ENCODE measurements at regions not wholly inside any gene's neighbourhood (a gene's known extent, or its start where the extent isn't known, plus 50 kb on each side); places are given as distances from the start of the nearest gene placed in this dataset.

DNA sequence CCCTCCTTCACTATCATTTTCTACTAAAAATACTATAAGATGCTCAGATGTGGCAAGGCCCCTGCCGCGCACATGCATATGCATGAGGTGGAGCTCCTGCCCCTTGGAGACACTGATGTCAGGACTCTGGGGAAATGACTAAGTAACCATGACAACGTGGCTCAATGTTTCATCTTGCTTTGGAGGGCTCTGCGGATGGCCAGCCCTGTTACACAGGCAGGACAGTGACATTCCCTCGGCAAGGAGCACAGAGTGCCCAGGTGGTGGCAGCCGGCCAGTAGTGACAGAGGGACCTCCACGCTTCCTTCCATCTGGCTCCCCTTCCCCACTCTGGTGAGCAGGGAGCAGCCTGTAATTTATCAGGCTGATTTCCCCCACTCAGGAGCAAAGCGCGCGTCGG, 364.1 kb downstream of the SS18 start:
- H3K36me3 Mint-ChIP-seq (ENCODE audit: unreplicated experiment): no peaks in the 10 kb centered on the region
- TF ChIP-seq, protein P1, sequence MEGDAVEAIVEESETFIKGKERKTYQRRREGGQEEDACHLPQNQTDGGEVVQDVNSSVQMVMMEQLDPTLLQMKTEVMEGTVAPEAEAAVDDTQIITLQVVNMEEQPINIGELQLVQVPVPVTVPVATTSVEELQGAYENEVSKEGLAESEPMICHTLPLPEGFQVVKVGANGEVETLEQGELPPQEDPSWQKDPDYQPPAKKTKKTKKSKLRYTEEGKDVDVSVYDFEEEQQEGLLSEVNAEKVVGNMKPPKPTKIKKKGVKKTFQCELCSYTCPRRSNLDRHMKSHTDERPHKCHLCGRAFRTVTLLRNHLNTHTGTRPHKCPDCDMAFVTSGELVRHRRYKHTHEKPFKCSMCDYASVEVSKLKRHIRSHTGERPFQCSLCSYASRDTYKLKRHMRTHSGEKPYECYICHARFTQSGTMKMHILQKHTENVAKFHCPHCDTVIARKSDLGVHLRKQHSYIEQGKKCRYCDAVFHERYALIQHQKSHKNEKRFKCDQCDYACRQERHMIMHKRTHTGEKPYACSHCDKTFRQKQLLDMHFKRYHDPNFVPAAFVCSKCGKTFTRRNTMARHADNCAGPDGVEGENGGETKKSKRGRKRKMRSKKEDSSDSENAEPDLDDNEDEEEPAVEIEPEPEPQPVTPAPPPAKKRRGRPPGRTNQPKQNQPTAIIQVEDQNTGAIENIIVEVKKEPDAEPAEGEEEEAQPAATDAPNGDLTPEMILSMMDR (IDR thresholded peaks at IDR 0.05): no peak
- no peaks in the 10 kb centered on the region for H3K27me3 Mint-ChIP-seq (ENCODE audit: unreplicated experiment)
- H3K9me3 Mint-ChIP-seq (ENCODE audit: unreplicated experiment): peaks cover 19% of the 10 kb centered on the region
- peaks cover 8% of the 10 kb centered on the region for H3K4me1 Mint-ChIP-seq (ENCODE audit: unreplicated experiment)
- peak overlapping the region; percentile 51 for H3K27ac Mint-ChIP-seq (ENCODE audit: unreplicated experiment)
- DNase-seq (ENCODE audit: extremely low spot score, unreplicated experiment): no peak
- no peak overlapping the region for H3K4me3 Mint-ChIP-seq (ENCODE audit: unreplicated experiment)

DNA sequence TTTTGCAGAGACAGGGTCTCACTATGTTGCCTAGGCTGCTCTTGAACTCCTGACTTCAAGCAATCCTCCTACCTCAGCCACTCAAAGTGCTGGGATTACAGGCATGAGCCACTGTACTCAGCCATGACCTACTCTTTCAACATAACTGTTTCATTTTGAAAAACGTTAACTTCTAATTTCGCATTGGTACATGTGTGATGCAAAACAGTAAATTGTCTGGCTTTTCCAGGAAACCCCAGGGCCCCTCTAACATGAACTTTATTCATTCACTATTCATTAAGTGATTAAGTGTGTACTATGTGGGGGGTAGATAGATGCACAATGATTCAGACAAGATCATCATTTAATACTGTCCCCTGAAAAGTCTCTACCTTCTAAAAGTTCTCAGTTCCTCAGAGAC, 364.9 kb downstream of the SS18 start:
- no peaks in the 10 kb centered on the region for H3K36me3 Mint-ChIP-seq (ENCODE audit: unreplicated experiment)
- peaks cover 4% of the 10 kb centered on the region for H3K27me3 Mint-ChIP-seq (ENCODE audit: unreplicated experiment)
- H3K4me3 Mint-ChIP-seq (ENCODE audit: unreplicated experiment): no peak overlapping the region
- H3K4me1 Mint-ChIP-seq (ENCODE audit: unreplicated experiment): peaks cover 8% of the 10 kb centered on the region
- H3K27ac Mint-ChIP-seq (ENCODE audit: unreplicated experiment): no peak overlapping the region
- DNase-seq (ENCODE audit: extremely low spot score, unreplicated experiment): no peak
- H3K9me3 Mint-ChIP-seq (ENCODE audit: unreplicated experiment): peaks cover 13% of the 10 kb centered on the region
- TF ChIP-seq, protein P1 (IDR thresholded peaks at IDR 0.05): no peak

DNA sequence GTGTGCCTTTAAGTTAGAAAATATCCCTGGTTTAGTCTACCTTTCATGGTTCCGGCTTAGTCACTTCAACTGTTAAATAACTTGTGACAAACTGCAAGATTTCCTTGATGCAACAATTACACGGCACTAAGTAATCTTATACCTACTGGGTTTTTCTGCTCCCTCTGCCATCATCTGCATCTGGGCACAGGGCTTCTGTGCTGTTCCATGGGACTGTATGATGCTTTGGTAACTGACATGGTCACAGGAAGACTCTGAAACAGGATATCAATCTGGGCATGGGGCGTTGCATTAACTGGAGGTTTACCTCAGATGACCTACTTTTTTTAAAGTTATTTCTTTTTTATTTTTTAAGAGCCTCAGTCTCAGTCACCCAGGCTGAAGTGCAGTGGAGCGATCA, 365.4 kb downstream of the SS18 start:
- H3K4me3 Mint-ChIP-seq (ENCODE audit: unreplicated experiment): no peak overlapping the region
- peaks cover 9% of the 10 kb centered on the region for H3K9me3 Mint-ChIP-seq (ENCODE audit: unreplicated experiment)
- H3K27me3 Mint-ChIP-seq (ENCODE audit: unreplicated experiment): peaks cover 4% of the 10 kb centered on the region
- no peak for DNase-seq (ENCODE audit: extremely low spot score, unreplicated experiment)
- H3K36me3 Mint-ChIP-seq (ENCODE audit: unreplicated experiment): no peaks in the 10 kb centered on the region
- peaks cover 8% of the 10 kb centered on the region for H3K4me1 Mint-ChIP-seq (ENCODE audit: unreplicated experiment)
- no peak overlapping the region for H3K27ac Mint-ChIP-seq (ENCODE audit: unreplicated experiment)
- TF ChIP-seq, protein P1 (IDR thresholded peaks at IDR 0.05): no peak

DNA sequence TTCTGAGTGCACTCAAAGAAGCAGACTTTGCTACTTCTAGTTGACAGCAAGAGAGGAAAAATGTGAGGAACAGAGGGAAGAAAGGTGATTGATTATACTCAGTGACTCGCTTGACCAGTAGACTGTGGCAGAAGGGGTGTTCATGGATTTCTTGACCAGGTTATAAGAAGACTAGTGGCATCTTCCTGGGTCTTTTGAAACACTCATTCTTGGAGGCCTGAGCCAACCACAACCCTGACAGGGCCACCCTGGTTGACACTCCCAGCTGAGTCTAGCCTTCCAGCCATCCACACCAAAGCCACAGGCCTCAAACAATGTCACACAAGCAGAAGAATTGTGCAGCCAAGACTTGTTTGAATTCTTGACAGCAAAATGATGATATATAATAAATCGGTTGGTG, 366.3 kb downstream of the SS18 start:
- Mint-ChIP-seq H3K9me3 (ENCODE audit: unreplicated experiment) (peaks cover 9% of the 10 kb centered on the region), H3K4me1 (ENCODE audit: unreplicated experiment) (peaks cover 8% of the 10 kb centered on the region), H3K27ac (ENCODE audit: unreplicated experiment) (no peak overlapping the region), H3K27me3 (ENCODE audit: unreplicated experiment) (peaks cover 9% of the 10 kb centered on the region), H3K36me3 (ENCODE audit: unreplicated experiment) (no peaks in the 10 kb centered on the region), H3K4me3 (ENCODE audit: unreplicated experiment) (no peak overlapping the region)
- DNase-seq (ENCODE audit: extremely low spot score, unreplicated experiment): no peak
- TF ChIP-seq, protein P1 (IDR thresholded peaks at IDR 0.05): no peak

DNA sequence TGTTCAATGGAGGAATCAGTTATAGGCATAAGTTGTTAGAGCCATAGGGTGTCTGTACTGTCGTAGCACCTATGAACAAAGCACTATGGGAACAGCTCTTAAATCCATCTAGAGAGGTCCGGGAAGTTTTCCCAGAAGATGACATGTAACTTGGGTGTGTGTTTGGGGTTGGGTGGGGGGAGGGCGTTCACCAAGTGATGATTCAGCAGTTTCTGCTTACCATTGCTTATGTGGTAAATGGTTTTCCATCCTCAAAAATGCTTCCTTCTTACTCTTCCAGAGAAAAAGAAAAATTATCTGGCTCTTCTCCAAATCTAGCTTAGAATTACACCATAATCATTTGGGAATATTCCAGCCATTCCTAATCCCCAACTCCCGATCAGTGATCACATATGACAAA, 361.1 kb upstream of the ZNF521 start:
- H3K9me3 Mint-ChIP-seq (ENCODE audit: unreplicated experiment): peaks cover 11% of the 10 kb centered on the region
- no peak overlapping the region for H3K27ac Mint-ChIP-seq (ENCODE audit: unreplicated experiment)
- no peaks in the 10 kb centered on the region for H3K36me3 Mint-ChIP-seq (ENCODE audit: unreplicated experiment)
- peaks cover 12% of the 10 kb centered on the region for H3K27me3 Mint-ChIP-seq (ENCODE audit: unreplicated experiment)
- TF ChIP-seq, protein P1 (IDR thresholded peaks at IDR 0.05): no peak
- no peak overlapping the region for H3K4me3 Mint-ChIP-seq (ENCODE audit: unreplicated experiment)
- DNase-seq (ENCODE audit: extremely low spot score, unreplicated experiment): no peak
- H3K4me1 Mint-ChIP-seq (ENCODE audit: unreplicated experiment): no peaks in the 10 kb centered on the region

All from osteocyte (in vitro differentiated cells).